Fibroblast of skin of scalp (primary cell): ENCODE measurements at regions not wholly inside any gene's neighbourhood (a gene's known extent, or its start where the extent isn't known, plus 50 kb on each side); places are given as distances from the start of the nearest gene placed in this dataset.

Source experiments
- DNase-seq: peaks from one replicate; pipeline ENCODE4 v3.0.0-alpha.2; 2013

- no peak for DNase-seq
These were observed 53.4 kb upstream of the STX18 start for GRCh38 chr4:4595252-4595651.

DNA sequence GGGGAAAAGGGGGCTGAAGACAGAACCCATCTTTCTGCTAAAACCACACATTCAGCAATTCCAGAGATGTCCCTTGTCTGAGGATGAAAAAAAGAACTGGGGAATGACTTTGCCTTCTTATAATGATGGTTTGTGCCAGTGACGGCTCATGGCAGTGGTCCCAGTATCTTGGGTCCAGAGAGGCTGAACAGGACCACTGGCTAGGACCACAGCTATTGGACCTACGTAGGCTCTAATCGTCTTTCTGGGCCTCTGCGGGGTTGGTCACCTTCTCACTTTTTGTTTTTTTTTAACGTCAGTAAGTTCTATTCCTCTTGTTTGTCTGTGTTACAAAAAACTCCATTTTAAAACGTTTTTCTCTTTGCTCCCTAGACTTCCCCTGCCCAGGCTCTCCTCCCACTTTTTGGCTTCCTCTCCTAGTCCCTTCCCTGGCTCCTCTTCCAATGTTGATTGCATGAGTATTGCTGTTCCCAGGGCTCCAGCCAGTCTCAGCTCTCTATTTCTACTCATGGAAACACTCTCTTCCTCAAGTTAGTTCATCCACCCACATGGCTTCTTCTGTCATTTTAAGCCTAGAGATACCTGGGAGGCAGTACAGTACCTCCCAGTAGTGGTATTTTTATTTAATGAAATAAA, 52.6 kb upstream of the STX18 start:
- DNase-seq, result no peak

- DNase-seq, result no peak
These were observed 51.9 kb upstream of the STX18 start for GRCh38 chr4:4593596-4594284.

- no peak for DNase-seq
These were observed 50.6 kb upstream of the STX18 start for GRCh38 chr4:4592414-4592813.
